ENCODE measurements at regions not wholly inside any gene's neighbourhood (a gene's known extent, or its start where the extent isn't known, plus 50 kb on each side); places are given as distances from the start of the nearest gene placed in this dataset.

DNA sequence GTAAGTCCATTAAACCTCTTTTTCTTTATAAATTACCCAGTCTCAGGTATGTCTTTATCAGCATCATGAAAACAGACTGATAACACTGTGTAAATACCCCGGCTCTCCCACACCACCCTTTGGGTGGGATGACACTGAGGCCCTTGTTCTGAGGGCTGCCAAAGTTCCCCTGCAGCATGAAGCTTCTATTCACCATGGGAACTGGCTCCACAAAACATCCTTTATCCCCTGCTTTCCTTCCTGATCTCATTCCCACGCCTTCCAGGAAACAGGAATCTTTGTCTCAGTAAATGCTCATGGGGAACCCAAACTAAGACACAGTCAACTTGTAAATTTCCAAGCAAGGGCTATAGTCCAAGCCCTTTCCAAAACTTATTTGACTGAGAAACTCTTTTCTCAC is 88.4 kb downstream of the ABCC12 start:
- no peak for TF ChIP-seq POLR2A (IDR thresholded peaks at IDR 0.05; ENCODE audit: low read length)
- no peak for TF ChIP-seq GATA1 (IDR thresholded peaks at IDR 0.05; ENCODE audit: low read depth, low read length)

Measured in erythroblast (primary cell).